Panc1 (cell line): ENCODE measurements at regions not wholly inside any gene's neighbourhood (a gene's known extent, or its start where the extent isn't known, plus 50 kb on each side); places are given as distances from the start of the nearest gene placed in this dataset.

Experiments used
- ATAC-seq: fragments of 200-7000 bp; cut with Tn5 transposase; 2 replicates; pipeline ENCODE4 v1.9.1; 2020; ENCODE audit warnings: mild to moderate bottlenecking, moderate library complexity
- BruUV-seq: library from RNA; stranded (reverse); fragments of 400-500 nt; replicated peaks from 2 replicates; lab custom pipeline; 2021; lab: Mats Ljungman, UMichigan
- CTCF ChIA-PET: fragments of 300-600 bp; sonication (Branson Sonifier 250); formaldehyde crosslinking; loops from one replicate; lab custom pipeline; 2022; ENCODE audit warnings: antibody characterized with exemption; lab: Charles Lee
- POLR2A ChIA-PET: fragments of 300-600 bp; sonication (Branson Sonifier 250); formaldehyde crosslinking; loops from one replicate; lab custom pipeline; 2022; ENCODE audit warnings: antibody characterized with exemption; lab: Charles Lee
- DNase-seq: peaks from one replicate; pipeline ENCODE4 v3.0.0-alpha.2; 2010; ENCODE audit warnings: low read depth, low spot score
- H3K27ac ChIP-seq: 2 replicates; pipeline ENCODE4 v1.5.1; 2011; ENCODE audit warnings: mild to moderate bottlenecking, low read length, inconsistent platforms
- H3K27me3 ChIP-seq: fragments of 200-500 bp; sonication (Bioruptor generic); 2 replicates; pipeline ENCODE4 v1.6.0; 2014; ENCODE audit warnings: low read length, inconsistent platforms; ENCODE audit not compliant: control insufficient read depth, insufficient read depth
- H3K36me3 ChIP-seq: fragments of 200-500 bp; sonication (Bioruptor generic); 2 replicates; pipeline ENCODE4 v1.5.1; 2014; ENCODE audit warnings: inconsistent platforms, mild to moderate bottlenecking, low read length, moderate library complexity; ENCODE audit not compliant: control insufficient read depth, insufficient read depth
- H3K4me1 ChIP-seq: 2 replicates; pipeline ENCODE4 v1.5.1; 2011; ENCODE audit warnings: inconsistent platforms, mild to moderate bottlenecking, low read length, moderate library complexity; ENCODE audit not compliant: control insufficient read depth, insufficient read depth
- H3K4me3 ChIP-seq, 2 experiments: 2 replicates each; pipeline ENCODE4 v1.5.1; 2011 to 2012; ENCODE audit warnings: low read depth in 2 of 2, low read length in 2 of 2, mild to moderate bottlenecking in 2 of 2, inconsistent platforms in 1 of 2, moderate library complexity in 1 of 2
- H3K9me3 ChIP-seq: fragments of 200-500 bp; sonication (Bioruptor generic); 2 replicates; pipeline ENCODE4 v1.5.1; 2014; ENCODE audit warnings: low read depth, mild to moderate bottlenecking, inconsistent platforms, low read length, moderate library complexity; ENCODE audit not compliant: control insufficient read depth, insufficient read depth
- CTCF ChIP-seq: fragments of 450-650 bp; IDR thresholded peaks from 2 replicates; pipeline ENCODE4 v1.5.1; 2017; ENCODE audit warnings: mild to moderate bottlenecking
- POLR2AphosphoS5 ChIP-seq: IDR thresholded peaks from 2 replicates; pipeline ENCODE4 v1.6.1; 2012; ENCODE audit warnings: mild to moderate bottlenecking, low read depth, low read length, moderate library complexity
- REST ChIP-seq, 2 experiments: IDR thresholded peaks; 2 replicates each; pipeline ENCODE4 v1.6.1; 2011 to 2012; ENCODE audit warnings: low read depth in 2 of 2, control low read depth in 1 of 2, low read length in 1 of 2, mild to moderate bottlenecking in 1 of 2, moderate library complexity in 1 of 2; ENCODE audit not compliant: insufficient read depth in 1 of 2
- SIN3A ChIP-seq: IDR thresholded peaks from 2 replicates; pipeline ENCODE4 v1.6.1; 2012; ENCODE audit warnings: low read depth, mild to moderate bottlenecking, low read length, moderate library complexity, borderline replicate concordance; ENCODE audit not compliant: insufficient read depth
- TCF7L2 ChIP-seq: IDR thresholded peaks from 2 replicates; pipeline ENCODE4 v1.6.1; 2011; ENCODE audit warnings: mild to moderate bottlenecking, low read depth, low read length, inconsistent platforms
- in situ Hi-C: cut with HindIII; loops from 2 replicates; pipeline ENCODE4 v1.10.0; 2016; ENCODE audit warnings: low sequenced_read_pairs, low pct_unique_long_range_greater_than_20kb
- intact Hi-C: fragments of 100-400 bp; cut with micrococcal nuclease; formaldehyde crosslinking; loops from one replicate; pipeline ENCODE4 v1.10.0; 2022; ENCODE audit not compliant: unreplicated experiment

- POLR2A ChIA-PET, result no interaction called here
- intact Hi-C loops, result no loop called here
- TF ChIP-seq TCF7L2 (no peak), POLR2AphosphoS5 (no peak), REST (IDR thresholded peaks at IDR 0.05; ENCODE audit: insufficient read depth in 1 of 2, low read depth in 2 of 2, low read length in 1 of 2) (no peak), CTCF (no peak), SIN3A (no peak)
Observed at GRCh38 chrX:11864171-11864570, 106.1 kb downstream of the MSL3 start.

GRCh38 chrX:11867610-11868345, 109.7 kb downstream of the MSL3 start:
- CTCF ChIA-PET, result no interaction called here
- no peaks in the 10 kb centered on the region for H3K4me1 ChIP-seq
- no peaks in the 10 kb centered on the region for H3K9me3 ChIP-seq
- in situ Hi-C loops, result no loop called here
- no TSS peak for BruUV-seq
- TF ChIP-seq CTCF (no peak), SIN3A (no peak), REST (IDR thresholded peaks at IDR 0.05; ENCODE audit: insufficient read depth in 1 of 2, low read depth in 2 of 2, low read length in 1 of 2) (no peak), TCF7L2 (no peak), POLR2AphosphoS5 (no peak)
- no peak overlapping the region for H3K4me3 ChIP-seq
- no peaks in the 10 kb centered on the region for H3K36me3 ChIP-seq
- no peaks in the 10 kb centered on the region for H3K27me3 ChIP-seq
- intact Hi-C loops, result no loop called here
- POLR2A ChIA-PET, result no interaction called here
- no peak for DNase-seq
- ATAC-seq, result no peak
- no peak overlapping the region for H3K27ac ChIP-seq

More at GRCh38 chrX:11864171-11864570, 106.1 kb downstream of the MSL3 start:
- no peaks in the 10 kb centered on the region for H3K36me3 ChIP-seq
- ATAC-seq (no peak), DNase-seq (no peak)
- H3K9me3 ChIP-seq, result no peaks in the 10 kb centered on the region
- CTCF ChIA-PET, result no interaction called here
- H3K4me1 ChIP-seq, result no peaks in the 10 kb centered on the region
- in situ Hi-C loops, result no loop called here
- no TSS peak for BruUV-seq
- H3K27ac ChIP-seq, result no peak overlapping the region
- H3K27me3 ChIP-seq, result no peaks in the 10 kb centered on the region
- no peak overlapping the region for H3K4me3 ChIP-seq
